ENCODE measurements at regions not wholly inside any gene's neighbourhood (a gene's known extent, or its start where the extent isn't known, plus 50 kb on each side); places are given as distances from the start of the nearest gene placed in this dataset.

GRCh38 chr2:128769457-128770142 is 450.9 kb upstream of the HS6ST1 start:
- Histone ChIP-seq H3K4me3 (replicated peaks in 1 of 3) (no peak overlapping the region), H3K36me3 (no peaks in the 10 kb centered on the region), H3K4me1 (no peaks in the 10 kb centered on the region), H3K27me3 (no peaks in the 10 kb centered on the region), H3K27ac (no peak overlapping the region), H3K9me3 (no peaks in the 10 kb centered on the region)
- 97 to 99% methylated on average over 7 of the region's 7 CpGs for WGBS, 2 donors
- TF ChIP-seq POLR2A (IDR thresholded peaks at IDR 0.05) (no peak), CTCF (IDR thresholded peaks at IDR 0.05) (no peak)
- no peak for DNase-seq
- intact Hi-C loops (cut with DNase I): no loop called here

GRCh38 chr2:128770143-128771085 is 451.7 kb upstream of the HS6ST1 start:
- DNase-seq: no peak
- Histone ChIP-seq H3K36me3 (no peaks in the 10 kb centered on the region), H3K4me3 (replicated peaks in 1 of 3) (no peak overlapping the region), H3K4me1 (no peaks in the 10 kb centered on the region), H3K27me3 (no peaks in the 10 kb centered on the region), H3K27ac (no peak overlapping the region), H3K9me3 (no peaks in the 10 kb centered on the region)
- intact Hi-C loops (cut with DNase I): no loop called here
- TF ChIP-seq POLR2A (IDR thresholded peaks at IDR 0.05) (no peak), CTCF (IDR thresholded peaks at IDR 0.05) (no peak)
- 92 to 95% methylated on average over 18 of the region's 18 CpGs for WGBS, 2 donors

- no peaks in the 10 kb centered on the region for H3K4me1 ChIP-seq
- no peak overlapping the region for H3K27ac ChIP-seq
- H3K36me3 ChIP-seq: no peaks in the 10 kb centered on the region
- WGBS, 2 donors: 85 to 89% methylated on average over 2 of the region's 2 CpGs
- H3K4me3 ChIP-seq (replicated peaks in 1 of 3): no peak overlapping the region
- H3K9me3 ChIP-seq: no peaks in the 10 kb centered on the region
- no peak for DNase-seq
- H3K27me3 ChIP-seq: no peaks in the 10 kb centered on the region
- intact Hi-C loops (cut with DNase I): no loop called here
- TF ChIP-seq CTCF (IDR thresholded peaks at IDR 0.05) (no peak), POLR2A (IDR thresholded peaks at IDR 0.05) (no peak)
Measured at GRCh38 chr2:128771401-128771800, 452.7 kb upstream of the HS6ST1 start.

DNA sequence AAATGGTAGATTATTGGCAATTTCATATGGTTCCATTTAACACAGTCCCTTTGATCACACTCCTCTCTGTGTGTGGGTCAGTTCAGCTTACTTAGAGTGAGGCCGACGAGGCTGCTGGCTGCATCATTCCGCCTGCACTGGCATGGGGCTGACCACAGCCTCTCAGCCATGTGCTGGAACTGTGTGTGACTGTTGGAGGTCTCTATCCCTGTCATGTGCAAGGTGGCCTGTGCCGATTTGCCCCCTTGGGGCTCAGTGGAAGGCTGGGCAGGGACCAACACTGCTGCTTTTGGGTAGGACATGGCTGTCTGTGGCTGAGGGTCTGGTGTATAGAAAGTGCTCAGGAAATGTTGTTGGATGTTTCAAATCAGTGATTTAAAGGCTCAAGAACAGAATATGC is 454.0 kb upstream of the HS6ST1 start:
- H3K27me3 ChIP-seq: no peaks in the 10 kb centered on the region
- intact Hi-C loops (cut with DNase I): no loop called here
- DNase-seq: no peak
- no peaks in the 10 kb centered on the region for H3K36me3 ChIP-seq
- WGBS, 2 donors: 94 to 95% methylated on average over 4 of the region's 4 CpGs
- no peak overlapping the region for H3K27ac ChIP-seq
- no peaks in the 10 kb centered on the region for H3K4me1 ChIP-seq
- H3K9me3 ChIP-seq: no peaks in the 10 kb centered on the region
- TF ChIP-seq POLR2A (IDR thresholded peaks at IDR 0.05) (no peak), CTCF (IDR thresholded peaks at IDR 0.05) (no peak)
- H3K4me3 ChIP-seq (replicated peaks in 1 of 3): no peak overlapping the region

All from thyroid gland (tissue), 4 donors.